K562 (cell line): ENCODE measurements at regions not wholly inside any gene's neighbourhood (a gene's known extent, or its start where the extent isn't known, plus 50 kb on each side); places are given as distances from the start of the nearest gene placed in this dataset.

Experiments used
- BRCA1 ChIP-seq, 2 experiments: fragments of 450-650 bp in 1 of 2; sonication (generic) in 1 of 2; formaldehyde crosslinking in 1 of 2; IDR thresholded peaks; 2 replicates each; pipeline versions ENCODE4 v1.5.0 to v1.6.1; 2017 to 2020; ENCODE audit warnings: mild to moderate bottlenecking in 1 of 2, missing genetic modification reagents in 1 of 2
- EZH2 ChIP-seq: IDR thresholded peaks from 2 replicates; pipeline ENCODE4 v1.6.1; 2012; ENCODE audit warnings: low read depth, mild to moderate bottlenecking, inconsistent platforms, low read length, borderline replicate concordance
- MYC ChIP-seq, 2 experiments: fragments of 250-450 bp in 1 of 2; sonication (Bioruptor Pico) in 1 of 2; IDR thresholded peaks; 2 replicates each; pipeline versions ENCODE4 v1.5.1 to v1.6.1; 2012 to 2021; ENCODE audit warnings: low read depth in 2 of 2, borderline replicate concordance in 1 of 2, improper control_type of control experiment in 1 of 2, low read length in 1 of 2, mild to moderate bottlenecking in 1 of 2, moderate library complexity in 1 of 2
- NFYB ChIP-seq: IDR thresholded peaks from 2 replicates; pipeline ENCODE4 v1.6.1; 2011; ENCODE audit warnings: mild to moderate bottlenecking, moderate library complexity; ENCODE audit not compliant: insufficient read length; ENCODE audit errors: extremely low read depth
- TF ChIP-seq, protein P1 (sequence below), 3 experiments: IDR thresholded peaks in 2 of 3; conservative IDR thresholded peaks in 1 of 3; 2 replicates each; pipeline ENCODE4 v1.5.1; 2011 to 2012; ENCODE audit warnings: low read length in 3 of 3, mild to moderate bottlenecking in 3 of 3, control low read depth in 2 of 3, improper control_type of control experiment in 1 of 3, inconsistent platforms in 1 of 3, low read depth in 1 of 3, mixed read lengths in 1 of 3, moderate library complexity in 1 of 3; ENCODE audit not compliant: insufficient read depth in 2 of 3
- TF ChIP-seq, protein P2 (sequence below): sonication (generic); formaldehyde crosslinking; IDR thresholded peaks from 2 replicates; pipeline ENCODE4 v1.8.0; 2022; ENCODE audit warnings: mild to moderate bottlenecking, missing genetic modification reagents
- TF ChIP-seq, protein P3 (sequence below): fragments of 450-650 bp; IDR thresholded peaks from 2 replicates; pipeline ENCODE4 v1.6.1; 2017; ENCODE audit warnings: mild to moderate bottlenecking, moderate library complexity

DNA sequence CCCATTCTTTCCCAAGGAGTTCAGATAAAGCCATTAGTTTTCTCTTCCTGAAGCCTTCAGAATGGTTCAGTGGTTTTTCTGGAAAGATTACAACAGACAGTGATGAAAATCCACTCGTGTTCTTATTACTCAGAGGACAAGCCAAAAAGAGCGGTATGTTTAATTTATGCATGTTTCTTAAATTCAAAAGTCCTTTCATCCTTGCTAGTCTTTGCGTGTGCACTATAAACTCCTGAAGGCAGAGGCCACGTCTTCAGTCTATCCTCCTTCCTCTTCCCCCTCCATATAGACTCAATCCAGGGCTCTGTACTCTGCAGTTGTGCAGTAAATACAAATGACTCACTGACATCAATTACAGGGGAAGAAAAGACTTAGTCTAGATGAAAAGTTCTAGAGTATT, 409.2 kb upstream of the PLXNA2 start:
- no peak for TF ChIP-seq MYC (IDR thresholded peaks at IDR 0.05; ENCODE audit: low read depth, low read length)
- no peak for TF ChIP-seq MYC (CRISPR knock-in tag; IDR thresholded peaks at IDR 0.05; ENCODE audit: borderline replicate concordance, low read depth)
- TF ChIP-seq, protein P1, sequence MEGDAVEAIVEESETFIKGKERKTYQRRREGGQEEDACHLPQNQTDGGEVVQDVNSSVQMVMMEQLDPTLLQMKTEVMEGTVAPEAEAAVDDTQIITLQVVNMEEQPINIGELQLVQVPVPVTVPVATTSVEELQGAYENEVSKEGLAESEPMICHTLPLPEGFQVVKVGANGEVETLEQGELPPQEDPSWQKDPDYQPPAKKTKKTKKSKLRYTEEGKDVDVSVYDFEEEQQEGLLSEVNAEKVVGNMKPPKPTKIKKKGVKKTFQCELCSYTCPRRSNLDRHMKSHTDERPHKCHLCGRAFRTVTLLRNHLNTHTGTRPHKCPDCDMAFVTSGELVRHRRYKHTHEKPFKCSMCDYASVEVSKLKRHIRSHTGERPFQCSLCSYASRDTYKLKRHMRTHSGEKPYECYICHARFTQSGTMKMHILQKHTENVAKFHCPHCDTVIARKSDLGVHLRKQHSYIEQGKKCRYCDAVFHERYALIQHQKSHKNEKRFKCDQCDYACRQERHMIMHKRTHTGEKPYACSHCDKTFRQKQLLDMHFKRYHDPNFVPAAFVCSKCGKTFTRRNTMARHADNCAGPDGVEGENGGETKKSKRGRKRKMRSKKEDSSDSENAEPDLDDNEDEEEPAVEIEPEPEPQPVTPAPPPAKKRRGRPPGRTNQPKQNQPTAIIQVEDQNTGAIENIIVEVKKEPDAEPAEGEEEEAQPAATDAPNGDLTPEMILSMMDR (IDR thresholded peaks at IDR 0.05 in 2 of 3, conservative IDR thresholded peaks at IDR 0.05 in 1 of 3; ENCODE audit: insufficient read depth in 2 of 3, low read depth in 1 of 3, low read length in 3 of 3) = no peak
- TF ChIP-seq EZH2 = no peak
- no peak for TF ChIP-seq NFYB
- TF ChIP-seq, protein P2, sequence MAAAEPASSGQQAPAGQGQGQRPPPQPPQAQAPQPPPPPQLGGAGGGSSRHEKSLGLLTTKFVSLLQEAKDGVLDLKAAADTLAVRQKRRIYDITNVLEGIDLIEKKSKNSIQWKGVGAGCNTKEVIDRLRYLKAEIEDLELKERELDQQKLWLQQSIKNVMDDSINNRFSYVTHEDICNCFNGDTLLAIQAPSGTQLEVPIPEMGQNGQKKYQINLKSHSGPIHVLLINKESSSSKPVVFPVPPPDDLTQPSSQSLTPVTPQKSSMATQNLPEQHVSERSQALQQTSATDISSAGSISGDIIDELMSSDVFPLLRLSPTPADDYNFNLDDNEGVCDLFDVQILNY (CRISPR knock-in tag) = no peak
- TF ChIP-seq, protein P3, sequence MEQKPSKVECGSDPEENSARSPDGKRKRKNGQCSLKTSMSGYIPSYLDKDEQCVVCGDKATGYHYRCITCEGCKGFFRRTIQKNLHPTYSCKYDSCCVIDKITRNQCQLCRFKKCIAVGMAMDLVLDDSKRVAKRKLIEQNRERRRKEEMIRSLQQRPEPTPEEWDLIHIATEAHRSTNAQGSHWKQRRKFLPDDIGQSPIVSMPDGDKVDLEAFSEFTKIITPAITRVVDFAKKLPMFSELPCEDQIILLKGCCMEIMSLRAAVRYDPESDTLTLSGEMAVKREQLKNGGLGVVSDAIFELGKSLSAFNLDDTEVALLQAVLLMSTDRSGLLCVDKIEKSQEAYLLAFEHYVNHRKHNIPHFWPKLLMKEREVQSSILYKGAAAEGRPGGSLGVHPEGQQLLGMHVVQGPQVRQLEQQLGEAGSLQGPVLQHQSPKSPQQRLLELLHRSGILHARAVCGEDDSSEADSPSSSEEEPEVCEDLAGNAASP = no peak
- no peak for TF ChIP-seq BRCA1 (IDR thresholded peaks at IDR 0.05)
- TF ChIP-seq BRCA1 (CRISPR knock-in tag; IDR thresholded peaks at IDR 0.05) = no peak
